IMR-90 (cell line): ENCODE measurements at regions not wholly inside any gene's neighbourhood (a gene's known extent, or its start where the extent isn't known, plus 50 kb on each side); places are given as distances from the start of the nearest gene placed in this dataset.

Experiments
- ATAC-seq: fragments of 200-7000 bp; cut with Tn5 transposase; 2 replicates; pipeline ENCODE4 v1.9.1; 2020; ENCODE audit warnings: low read depth, mild to moderate bottlenecking, moderate library complexity
- BruUV-seq: library from RNA; stranded (reverse); fragments of 400-500 nt; replicated peaks from 2 replicates; lab custom pipeline; 2021; lab: Mats Ljungman, UMichigan
- CTCF ChIA-PET: fragments of 300-600 bp; formaldehyde crosslinking; extraction: SDS; loops from one replicate; lab custom pipeline; 2021; ENCODE audit warnings: antibody characterized with exemption; lab: Yijun Ruan, JAX
- POLR2A ChIA-PET: fragments of 300-600 bp; sonication (Branson Sonifier 250); formaldehyde crosslinking; loops from one replicate; lab custom pipeline; 2022; ENCODE audit warnings: antibody characterized with exemption; ENCODE audit not compliant: unreplicated experiment; lab: Charles Lee
- DNase-seq: peaks from one replicate; pipeline ENCODE4 v3.0.0; 2013
- H2AFZ ChIP-seq: replicated peaks from 2 replicates; pipeline ENCODE3; 2013; ENCODE audit warnings: low read length, mild to moderate bottlenecking; ENCODE audit not compliant: poor library complexity
- H2AK5ac ChIP-seq: 2 replicates; pipeline ENCODE4 v1.6.1; 2013; ENCODE audit warnings: low read depth, low read length, inconsistent platforms
- H2AK9ac ChIP-seq: replicated peaks from 2 replicates; pipeline ENCODE3; 2013; ENCODE audit warnings: mild to moderate bottlenecking, low read depth, low read length, moderate library complexity; ENCODE audit not compliant: poor library complexity
- H2BK120ac ChIP-seq: 2 replicates; pipeline ENCODE4 v1.6.1; 2013; ENCODE audit warnings: low read depth, low read length, inconsistent platforms
- H2BK15ac ChIP-seq: 3 replicates; pipeline ENCODE4 v1.6.1; 2013; ENCODE audit warnings: low read depth, low read length, inconsistent platforms
- H2BK20ac ChIP-seq: 2 replicates; pipeline ENCODE4 v1.6.1; 2013; ENCODE audit warnings: low read depth, mild to moderate bottlenecking, inconsistent platforms, low read length, moderate library complexity
- H2BK5ac ChIP-seq: 2 replicates; pipeline ENCODE4 v1.6.1; 2013; ENCODE audit warnings: mild to moderate bottlenecking, low read depth, low read length, inconsistent platforms; ENCODE audit not compliant: poor library complexity, severe bottlenecking
- H3K14ac ChIP-seq: replicated peaks from 2 replicates; pipeline ENCODE4 v1.6.1; 2013; ENCODE audit warnings: low read depth, low read length, inconsistent platforms
- H3K18ac ChIP-seq: 2 replicates; pipeline ENCODE4 v1.6.1; 2013; ENCODE audit warnings: low read depth, low read length, control low read depth
- H3K23ac ChIP-seq: 2 replicates; pipeline ENCODE4 v1.6.1; 2013; ENCODE audit warnings: low read depth, low read length, inconsistent platforms
- H3K27ac ChIP-seq: 2 replicates; pipeline ENCODE4 v1.5.1; 2013; ENCODE audit warnings: mild to moderate bottlenecking, control low read depth, low read length; ENCODE audit not compliant: insufficient read depth
- H3K27me3 ChIP-seq: 2 replicates; pipeline ENCODE4 v1.6.1; 2013; ENCODE audit warnings: low read length; ENCODE audit not compliant: control insufficient read depth, insufficient read depth
- H3K36me3 ChIP-seq: 2 replicates; pipeline ENCODE4 v1.6.1; 2013; ENCODE audit warnings: low read length, mixed read lengths; ENCODE audit not compliant: control insufficient read depth, insufficient read depth
- H3K4ac ChIP-seq: 2 replicates; pipeline ENCODE4 v1.6.1; 2013; ENCODE audit warnings: low read depth, low read length, inconsistent platforms
- H3K4me1 ChIP-seq: 2 replicates; pipeline ENCODE4 v1.6.1; 2013; ENCODE audit warnings: low read length, mixed read lengths; ENCODE audit not compliant: control insufficient read depth, insufficient read depth
- H3K4me2 ChIP-seq: 2 replicates; pipeline ENCODE4 v1.6.1; 2013; ENCODE audit warnings: low read depth, mild to moderate bottlenecking, control low read depth, low read length, moderate library complexity
- H3K4me3 ChIP-seq: 2 replicates; pipeline ENCODE4 v1.5.1; 2013; ENCODE audit warnings: low read depth, mild to moderate bottlenecking, control low read depth, low read length, moderate library complexity; ENCODE audit not compliant: insufficient read depth
- H3K56ac ChIP-seq: 2 replicates; pipeline ENCODE4 v1.6.1; 2013; ENCODE audit warnings: low read length, inconsistent platforms; ENCODE audit not compliant: insufficient read depth; ENCODE audit errors: extremely low read depth
- H3K79me1 ChIP-seq, 2 experiments: 2 replicates each; pipeline ENCODE4 v1.6.1; 2013; ENCODE audit warnings: low read length in 2 of 2, inconsistent platforms in 1 of 2, low read depth in 1 of 2
- H3K9ac ChIP-seq: 2 replicates; pipeline ENCODE4 v1.6.1; 2013; ENCODE audit warnings: low read depth, low read length, control low read depth
- H3K9me1 ChIP-seq: 2 replicates; pipeline ENCODE4 v1.6.1; 2013; ENCODE audit warnings: low read length, inconsistent platforms; ENCODE audit not compliant: insufficient read depth
- H3K9me3 ChIP-seq: 2 replicates; pipeline ENCODE4 v1.6.1; 2013; ENCODE audit warnings: low read length; ENCODE audit not compliant: control insufficient read depth, insufficient read depth
- H4K20me1 ChIP-seq: 2 replicates; pipeline ENCODE4 v1.6.1; 2013; ENCODE audit warnings: low read length, inconsistent platforms; ENCODE audit not compliant: insufficient read depth
- H4K5ac ChIP-seq: 2 replicates; pipeline ENCODE4 v1.6.1; 2013; ENCODE audit warnings: mild to moderate bottlenecking, low read depth, low read length, control low read depth
- H4K8ac ChIP-seq, 2 experiments: 2 replicates each; pipeline ENCODE4 v1.6.1; 2013; ENCODE audit warnings: low read depth in 2 of 2, low read length in 2 of 2, control low read depth in 1 of 2, inconsistent platforms in 1 of 2
- H4K91ac ChIP-seq: 2 replicates; pipeline ENCODE4 v1.6.1; 2013; ENCODE audit warnings: low read depth, low read length, inconsistent platforms; ENCODE audit not compliant: insufficient read depth
- CTCF ChIP-seq: conservative IDR thresholded peaks from 2 replicates; pipeline ENCODE4 v1.5.1; 2012; ENCODE audit warnings: mild to moderate bottlenecking, low read depth, low read length, improper control_type of control experiment
- NFE2L2 ChIP-seq: fragments of 150-350 bp; IDR thresholded peaks from 2 replicates; pipeline ENCODE4 v1.6.1; 2016; ENCODE audit warnings: low read depth, mild to moderate bottlenecking, low read length
- RFX5 ChIP-seq: IDR thresholded peaks from 2 replicates; pipeline ENCODE4 v1.8.0; 2012; ENCODE audit warnings: low read depth, mild to moderate bottlenecking, low read length, moderate library complexity
- WGBS, 2 experiments: methylation state at CpG; one replicate each; pipeline versions ENCODE4 v1.1.5 to v1.1.7; 2013; ENCODE audit warnings: missing lambda C conversion rate in 2 of 2; ENCODE audit not compliant: insufficient read length in 1 of 2; ENCODE audit errors: extremely low coverage in 2 of 2; 5-methylcytosine and 5-hydroxymethylcytosine counted together
- dilution Hi-C: fragments of 300-500 bp; cut with HindIII; formaldehyde crosslinking; loops from one replicate; pipeline ENCODE4 v1.14.3; 2018; ENCODE audit warnings: low sequenced_read_pairs; ENCODE audit not compliant: unreplicated experiment
- in situ Hi-C: fragments of 300-500 bp; cut with MboI; formaldehyde crosslinking; loops from 3 replicates; pipeline ENCODE4 v1.14.3; 2019; ENCODE audit warnings: low sequenced_read_pairs, inconsistent platforms, mixed read lengths
- intact Hi-C: fragments of 100-400 bp; cut with micrococcal nuclease; formaldehyde crosslinking; loops from 2 replicates; pipeline ENCODE4 v1.10.0; 2022

DNA sequence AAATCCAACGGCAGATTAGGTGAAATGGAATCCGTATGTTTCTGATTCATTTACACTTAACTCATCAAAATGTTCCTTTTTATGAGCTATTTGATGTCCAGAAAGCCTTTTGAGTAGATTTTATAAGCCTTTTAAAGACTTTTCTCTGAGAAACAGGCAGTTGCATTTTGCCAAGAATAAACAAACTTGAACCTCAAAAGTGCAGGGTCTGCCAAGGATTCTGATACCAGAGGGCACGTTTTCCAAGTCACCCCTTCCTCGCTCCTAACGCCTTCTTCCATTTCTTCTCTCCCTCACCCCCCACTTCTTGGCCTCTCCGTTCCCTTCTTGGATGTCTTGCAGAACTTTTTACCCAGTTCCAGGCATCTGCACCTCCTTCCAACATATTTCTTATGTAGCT is 200.6 kb upstream of the TBX3 start:
- Histone ChIP-seq H3K4me1 (no peaks in the 10 kb centered on the region), H3K79me1 (no peaks in the 10 kb centered on the region), H3K4ac (no peak overlapping the region), H2BK20ac (no peak overlapping the region; the same call in 1 of the 2 replicates), H4K91ac (no peak overlapping the region), H2AFZ (no peak overlapping the region), H3K14ac (no peak overlapping the region), H3K18ac (no peak overlapping the region), H3K36me3 (no peaks in the 10 kb centered on the region), H3K4me2 (no peak overlapping the region), H3K9me3 (no peaks in the 10 kb centered on the region), H3K27ac (no peak overlapping the region), H2AK9ac (no peak overlapping the region), H3K9ac (no peak overlapping the region), H2BK15ac (no peak overlapping the region), H4K8ac (no peak overlapping the region), H3K56ac (no peak overlapping the region), H4K5ac (no peak overlapping the region), H2AK5ac (no peak overlapping the region), H3K27me3 (no peaks in the 10 kb centered on the region), H3K4me3 (no peak overlapping the region), H4K20me1 (no peaks in the 10 kb centered on the region), H2BK5ac (no peak overlapping the region), H2BK120ac (no peak overlapping the region), H3K23ac (no peak overlapping the region), H3K9me1 (no peaks in the 10 kb centered on the region)
- no TSS peak for BruUV-seq
- POLR2A ChIA-PET = no interaction called here
- DNase-seq (no peak), ATAC-seq (no peak)
- intact Hi-C loops = no loop called here
- dilution Hi-C loops = no loop called here
- CTCF ChIA-PET = no interaction called here
- TF ChIP-seq CTCF (no peak), RFX5 (no peak), NFE2L2 (no peak)
- in situ Hi-C loops = no loop called here
- 50% methylated on average over 4 of the region's 6 CpGs; no CpG with 5 or more reads in 1 of the 2 experiments for WGBS, 2 experiments
